SK-N-MC (cell line): ENCODE measurements at regions not wholly inside any gene's neighbourhood (a gene's known extent, or its start where the extent isn't known, plus 50 kb on each side); places are given as distances from the start of the nearest gene placed in this dataset.

Experiments used
- DNase-seq: peaks from one replicate; pipeline ENCODE4 v3.0.0-alpha.2; 2011; ENCODE audit warnings: low read depth, low spot score
- H3K27ac ChIP-seq: fragments of 200-600 bp; sonication (generic); 2 replicates; pipeline ENCODE4 v1.5.1; 2016; ENCODE audit warnings: mixed run types
- H3K36me3 ChIP-seq: fragments of 200-600 bp; sonication (generic); 2 replicates; pipeline ENCODE4 v1.6.1; 2017; ENCODE audit warnings: antibody characterized with exemption, low read length, mixed read lengths; ENCODE audit not compliant: insufficient read depth
- H3K4me3 ChIP-seq: fragments of 200-600 bp; sonication (generic); 2 replicates; pipeline ENCODE4 v1.5.1; 2016
- H3K9ac ChIP-seq: fragments of 200-600 bp; sonication (generic); 2 replicates; pipeline ENCODE4 v1.8.0; 2017; ENCODE audit warnings: mixed run types, mixed read lengths; ENCODE audit not compliant: insufficient read length
- H3K9me3 ChIP-seq: fragments of 200-600 bp; sonication (generic); 2 replicates; pipeline ENCODE4 v1.6.1; 2017; ENCODE audit warnings: low read depth, mild to moderate bottlenecking, antibody characterized with exemption, low read length, moderate library complexity, mixed read lengths
- EZH2 ChIP-seq: fragments of 200-600 bp; sonication (generic); IDR thresholded peaks from one replicate; pipeline ENCODE4 v1.6.1; 2017; ENCODE audit warnings: antibody characterized with exemption
- FOXP2 ChIP-seq: optimal IDR thresholded peaks from 2 replicates; pipeline ENCODE3; 2011; ENCODE audit warnings: mild to moderate bottlenecking, moderate library complexity; ENCODE audit not compliant: insufficient read depth; ENCODE audit errors: extremely low read length, control extremely low read depth
- POLR2AphosphoS5 ChIP-seq: IDR thresholded peaks from 2 replicates; pipeline ENCODE4 v1.6.1; 2012; ENCODE audit warnings: mild to moderate bottlenecking, low read depth, low read length, borderline replicate concordance

DNA sequence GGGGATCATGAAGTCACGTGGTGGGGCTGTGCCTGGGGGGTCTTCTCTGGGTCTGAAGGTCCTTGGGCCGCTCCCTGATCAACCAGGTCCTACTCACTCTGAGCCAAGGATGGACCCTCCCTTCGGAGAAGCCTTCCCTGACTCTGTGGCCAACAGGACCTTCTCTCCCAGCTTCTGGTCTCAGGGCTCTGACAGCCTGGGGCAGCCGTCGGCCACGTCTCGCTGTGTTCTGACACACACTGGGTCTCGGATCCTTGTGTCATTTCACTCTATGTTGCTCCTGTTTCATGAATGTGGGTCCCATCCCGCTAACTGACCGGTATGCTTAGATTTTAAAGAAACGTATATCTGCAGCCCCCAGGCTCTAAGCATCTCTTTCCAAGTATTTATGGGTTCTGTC lies 256.1 kb downstream of the ENGASE start:
- Histone ChIP-seq H3K4me3 (no peak overlapping the region), H3K9me3 (no peaks in the 10 kb centered on the region), H3K27ac (no peak overlapping the region), H3K36me3 (no peaks in the 10 kb centered on the region), H3K9ac (no peak overlapping the region)
- no peak for TF ChIP-seq EZH2
- TF ChIP-seq FOXP2: no peak
- no peak for TF ChIP-seq POLR2AphosphoS5
- no peak for DNase-seq

DNA sequence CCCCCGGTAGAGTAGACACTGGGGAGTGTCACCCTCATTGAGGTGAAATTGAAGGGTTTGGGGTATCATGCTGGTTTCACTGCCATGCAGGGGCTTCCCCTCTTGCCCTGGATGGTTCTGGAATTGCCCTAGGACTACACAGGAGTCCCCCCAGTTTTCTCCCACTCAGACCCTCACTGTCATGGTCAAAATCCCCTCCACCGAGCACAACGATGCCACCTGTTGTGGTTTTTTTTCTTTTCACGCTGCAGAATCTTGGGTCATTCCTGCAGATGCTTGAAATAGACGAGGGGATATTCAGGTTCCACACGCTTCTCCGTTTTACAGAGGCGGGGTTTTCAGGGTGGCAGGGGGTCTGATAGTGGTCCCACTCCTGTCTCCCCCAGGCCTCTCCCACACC lies 255.6 kb downstream of the ENGASE start:
- no peak overlapping the region for H3K4me3 ChIP-seq
- H3K27ac ChIP-seq: no peak overlapping the region
- DNase-seq: no peak
- H3K36me3 ChIP-seq: no peaks in the 10 kb centered on the region
- no peak for TF ChIP-seq POLR2AphosphoS5
- no peak for TF ChIP-seq EZH2
- H3K9ac ChIP-seq: no peak overlapping the region
- H3K9me3 ChIP-seq: no peaks in the 10 kb centered on the region

DNA sequence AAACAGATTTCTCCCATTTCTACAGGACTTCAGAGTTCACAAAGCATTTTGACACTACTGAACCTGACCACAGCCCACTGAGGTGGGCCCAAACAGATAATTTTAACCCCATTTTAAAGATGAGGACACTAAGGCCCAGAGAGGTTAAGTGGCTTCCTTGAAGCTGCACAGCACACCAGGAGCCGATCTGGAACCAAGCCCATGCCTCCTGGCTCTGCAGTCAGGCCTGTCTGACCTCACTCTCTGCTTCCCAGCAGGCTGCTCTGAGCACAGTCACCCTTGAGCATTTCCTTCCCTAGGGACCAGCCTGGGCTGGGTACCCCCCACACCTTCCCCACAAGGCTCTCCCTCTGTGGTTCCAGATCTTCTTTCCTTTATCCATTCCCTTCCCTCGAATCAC lies 252.2 kb downstream of the ENGASE start:
- Histone ChIP-seq H3K36me3 (no peaks in the 10 kb centered on the region), H3K27ac (no peak overlapping the region), H3K9ac (no peak overlapping the region), H3K4me3 (no peak overlapping the region), H3K9me3 (no peaks in the 10 kb centered on the region)
- DNase-seq: no peak
- no peak for TF ChIP-seq EZH2
- no peak for TF ChIP-seq POLR2AphosphoS5
- no peak for TF ChIP-seq FOXP2

DNA sequence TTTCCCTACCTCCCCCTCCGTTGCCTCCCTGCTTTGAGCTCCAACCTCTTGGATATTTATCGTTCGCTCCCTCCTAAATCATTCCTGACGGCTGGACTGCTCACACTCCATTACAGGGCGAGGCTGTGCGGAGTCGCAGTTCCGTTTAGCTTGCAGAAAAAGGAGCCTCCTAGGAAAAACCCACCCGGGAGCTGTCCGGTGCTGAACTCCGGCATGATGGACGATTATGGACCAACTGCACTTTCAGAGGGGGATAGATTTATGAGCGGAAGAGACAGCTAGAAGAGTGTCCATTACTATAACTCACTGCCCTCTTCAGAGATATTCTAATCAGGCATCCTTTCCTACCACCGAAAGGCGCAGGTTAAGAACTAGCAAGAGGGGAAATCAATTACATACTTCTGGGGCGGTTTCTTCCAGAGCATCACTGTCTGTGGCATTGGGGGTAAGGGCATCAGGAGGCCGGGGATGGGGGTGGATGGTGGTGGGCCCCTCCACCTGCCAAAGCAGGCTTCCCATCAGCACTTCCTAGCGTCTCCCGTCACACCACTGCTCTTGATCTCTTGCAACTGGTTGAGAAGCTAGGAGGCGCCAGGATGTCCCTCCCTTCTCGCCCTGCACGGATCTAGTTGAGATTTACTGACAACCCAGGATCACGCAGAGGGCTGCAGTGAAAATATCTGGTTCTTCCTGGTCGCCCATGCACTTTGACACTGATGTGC lies 251.2 kb downstream of the ENGASE start:
- DNase-seq: no peak
- no peak overlapping the region for H3K9ac ChIP-seq

DNA sequence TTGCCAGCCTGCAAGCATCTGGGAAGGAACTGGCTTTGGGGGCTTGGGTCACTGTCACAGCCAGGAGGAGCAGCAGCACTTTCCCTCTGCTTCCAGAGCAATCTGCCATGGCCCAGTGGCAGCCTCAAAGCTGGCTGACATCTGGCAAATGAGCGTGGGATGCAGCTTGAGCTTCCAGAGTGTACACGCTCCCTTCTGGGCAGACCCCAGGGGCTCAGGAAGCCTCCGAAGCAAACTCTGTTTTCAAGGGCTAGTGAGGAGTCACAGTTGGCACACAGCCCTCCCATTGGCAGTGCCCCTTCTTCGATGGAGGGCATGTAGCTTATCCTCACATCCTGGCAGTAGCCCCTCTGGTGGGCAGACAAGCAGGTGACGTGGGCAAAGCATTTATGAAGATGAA lies 249.6 kb downstream of the ENGASE start:
- H3K36me3 ChIP-seq: no peaks in the 10 kb centered on the region
- H3K27ac ChIP-seq: no peak overlapping the region
- TF ChIP-seq EZH2 (no peak), FOXP2 (no peak), POLR2AphosphoS5 (no peak)
- DNase-seq: no peak
- no peak overlapping the region for H3K9ac ChIP-seq
- H3K4me3 ChIP-seq: no peak overlapping the region
- no peaks in the 10 kb centered on the region for H3K9me3 ChIP-seq

More for the DNA sequence above, 251.2 kb downstream of the ENGASE start:
- TF ChIP-seq EZH2 (no peak), POLR2AphosphoS5 (no peak), FOXP2 (no peak)
- Histone ChIP-seq H3K4me3 (no peak overlapping the region), H3K36me3 (no peaks in the 10 kb centered on the region), H3K27ac (no peak overlapping the region), H3K9me3 (no peaks in the 10 kb centered on the region)

DNA sequence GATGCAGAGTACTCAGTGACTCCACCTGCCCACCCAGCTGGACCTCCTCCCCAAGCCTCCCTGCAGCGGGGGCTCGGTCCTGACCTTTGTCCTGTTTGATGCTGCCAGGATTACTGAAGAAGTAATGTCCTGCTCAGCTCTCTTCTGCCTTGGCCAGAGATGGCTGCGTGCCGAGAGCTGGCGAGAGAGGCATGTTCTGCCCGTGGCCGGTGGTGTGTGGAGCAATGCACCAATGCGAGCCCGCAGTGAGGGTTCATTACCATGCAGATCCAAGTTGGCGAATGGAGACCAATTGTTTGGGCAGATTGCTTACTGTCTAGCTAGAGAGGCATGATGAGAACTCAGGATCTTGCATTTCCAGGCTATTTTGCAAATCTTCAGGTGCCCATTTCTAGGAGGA lies 248.9 kb downstream of the ENGASE start:
- Histone ChIP-seq H3K9me3 (no peaks in the 10 kb centered on the region), H3K36me3 (no peaks in the 10 kb centered on the region), H3K27ac (no peak overlapping the region), H3K9ac (no peak overlapping the region), H3K4me3 (no peak overlapping the region)
- no peak for TF ChIP-seq POLR2AphosphoS5
- no peak for TF ChIP-seq EZH2
- TF ChIP-seq FOXP2: no peak
- no peak for DNase-seq

DNA sequence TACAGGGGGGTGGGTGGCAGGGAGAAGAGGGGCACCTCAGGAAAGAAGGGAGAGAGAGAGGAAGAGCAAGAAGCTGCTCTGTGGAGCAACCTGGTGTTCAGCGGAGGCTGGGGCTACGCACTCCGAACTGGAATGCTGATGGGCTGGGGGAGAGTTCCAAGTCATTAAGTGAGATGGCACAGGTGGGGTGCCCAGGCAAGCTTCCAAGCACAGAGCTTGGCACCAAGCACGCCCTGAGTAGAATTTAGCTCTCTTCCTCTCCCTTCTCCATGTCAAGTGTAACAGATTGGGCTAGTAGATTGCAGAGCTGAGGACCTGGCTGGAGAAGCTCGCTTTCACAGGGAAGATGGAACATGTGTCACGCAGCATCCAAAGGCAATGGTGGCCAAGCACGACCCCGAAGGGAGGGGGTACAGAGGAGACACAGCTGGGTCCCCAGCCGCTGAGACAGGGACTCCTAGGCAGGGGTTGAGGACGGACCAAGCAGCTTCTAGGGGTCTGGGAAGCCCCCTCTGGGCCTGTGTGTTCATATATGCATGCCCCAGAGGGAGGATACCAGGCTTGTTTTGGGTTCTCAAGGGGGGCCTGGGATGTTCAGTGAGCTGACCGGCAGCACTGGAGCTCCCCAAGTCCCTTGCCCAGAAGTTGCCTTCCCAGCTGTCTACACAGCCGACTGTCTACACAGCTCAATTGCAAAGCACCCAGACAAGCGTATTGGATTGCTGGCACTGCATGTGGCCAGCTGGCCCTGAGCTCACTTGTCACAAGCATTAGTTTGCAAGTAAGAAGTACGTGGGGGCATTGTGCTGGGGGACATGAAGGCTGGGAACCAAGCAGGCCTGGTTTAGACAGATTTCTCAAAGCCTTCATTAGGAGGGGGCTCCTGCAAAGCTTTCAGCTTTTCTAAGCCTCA lies 247.8 kb downstream of the ENGASE start:
- H3K9ac ChIP-seq: no peak overlapping the region
- H3K9me3 ChIP-seq: no peaks in the 10 kb centered on the region
- no peaks in the 10 kb centered on the region for H3K36me3 ChIP-seq
- no peak for DNase-seq
- no peak overlapping the region for H3K27ac ChIP-seq
- no peak for TF ChIP-seq POLR2AphosphoS5
- TF ChIP-seq FOXP2: no peak
- TF ChIP-seq EZH2: no peak
- H3K4me3 ChIP-seq: no peak overlapping the region

DNA sequence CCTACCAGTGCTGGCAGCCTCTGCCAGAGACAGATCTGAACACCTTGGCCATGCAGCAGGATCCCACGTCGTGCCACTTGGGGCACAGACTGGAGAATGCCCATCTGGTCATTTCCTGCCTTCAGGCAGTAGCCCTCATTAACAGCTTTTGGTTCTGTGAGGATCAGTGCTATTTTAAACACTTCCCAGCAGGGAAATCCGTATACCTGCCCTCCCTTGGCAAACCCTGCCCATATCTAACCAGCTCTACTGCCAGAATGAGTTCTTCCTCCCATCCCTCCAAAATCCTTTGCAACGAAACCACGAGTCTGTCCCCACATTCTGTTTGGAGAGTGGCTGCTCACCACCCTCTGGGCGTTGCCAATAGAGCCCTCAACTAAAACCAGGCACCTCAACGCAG lies 245.7 kb downstream of the ENGASE start:
- no peaks in the 10 kb centered on the region for H3K9me3 ChIP-seq
- TF ChIP-seq POLR2AphosphoS5 (no peak), FOXP2 (no peak), EZH2 (no peak)
- no peak overlapping the region for H3K9ac ChIP-seq
- no peaks in the 10 kb centered on the region for H3K36me3 ChIP-seq
- DNase-seq: no peak
- H3K27ac ChIP-seq: no peak overlapping the region
- no peak overlapping the region for H3K4me3 ChIP-seq

DNA sequence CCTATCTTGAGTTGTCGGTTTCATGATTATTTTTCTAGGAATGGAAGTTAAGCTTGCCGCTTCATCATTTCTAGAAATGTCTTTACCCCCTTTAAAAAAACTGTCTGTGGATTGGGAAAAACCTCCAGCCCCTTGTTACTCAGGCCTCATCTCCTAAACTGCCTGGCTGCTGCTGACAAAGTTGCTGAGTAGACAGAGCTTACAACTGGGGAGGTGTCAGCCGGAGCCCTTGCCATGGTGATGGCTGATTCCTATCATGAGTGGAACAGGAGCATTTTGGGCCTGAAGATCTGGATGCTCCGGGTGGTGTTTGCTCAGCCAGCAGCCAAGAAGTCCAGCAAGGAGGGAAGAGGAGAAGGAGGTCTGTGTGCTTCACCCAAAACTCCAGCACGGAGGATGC lies 243.3 kb downstream of the ENGASE start:
- no peak overlapping the region for H3K4me3 ChIP-seq
- H3K36me3 ChIP-seq: no peaks in the 10 kb centered on the region
- no peak for DNase-seq
- TF ChIP-seq POLR2AphosphoS5: no peak
- TF ChIP-seq FOXP2: no peak
- no peak for TF ChIP-seq EZH2
- no peak overlapping the region for H3K27ac ChIP-seq
- H3K9me3 ChIP-seq: no peaks in the 10 kb centered on the region
- H3K9ac ChIP-seq: no peak overlapping the region
